Neural crest cell (in vitro differentiated cells): ENCODE measurements at regions not wholly inside any gene's neighbourhood (a gene's known extent, or its start where the extent isn't known, plus 50 kb on each side); places are given as distances from the start of the nearest gene placed in this dataset.

ENCODE experiments used
- DNase-seq: peaks from one replicate; pipeline ENCODE4 v3.0.0; 2021; ENCODE audit warnings: low read depth, mixed read lengths, low spot score
- H3K27ac Mint-ChIP-seq: one replicate; pipeline ENCODE4 v1.8.0; 2021; ENCODE audit warnings: mild to moderate bottlenecking, mixed read lengths; ENCODE audit not compliant: unreplicated experiment
- H3K27me3 Mint-ChIP-seq: 2 replicates; pipeline ENCODE4 v1.8.0; 2021; ENCODE audit warnings: low read depth, mild to moderate bottlenecking, mixed read lengths
- H3K36me3 Mint-ChIP-seq: 2 replicates; pipeline ENCODE4 v1.8.0; 2021; ENCODE audit warnings: low read depth, mild to moderate bottlenecking, mixed read lengths
- H3K4me1 Mint-ChIP-seq: 2 replicates; pipeline ENCODE4 v1.8.0; 2021; ENCODE audit warnings: mixed read lengths
- H3K4me3 Mint-ChIP-seq: one replicate; pipeline ENCODE4 v1.8.0; 2021; ENCODE audit warnings: mild to moderate bottlenecking, mixed read lengths
- H3K9me3 Mint-ChIP-seq: 2 replicates; pipeline ENCODE4 v1.8.0; 2021; ENCODE audit warnings: mixed read lengths
- TF ChIP-seq, protein P1 (sequence below): fragments of 200-600 bp; sonication (generic); conservative IDR thresholded peaks from 2 replicates; pipeline ENCODE4 v1.5.0; 2021; ENCODE audit warnings: antibody characterized with exemption, mild to moderate bottlenecking

DNA sequence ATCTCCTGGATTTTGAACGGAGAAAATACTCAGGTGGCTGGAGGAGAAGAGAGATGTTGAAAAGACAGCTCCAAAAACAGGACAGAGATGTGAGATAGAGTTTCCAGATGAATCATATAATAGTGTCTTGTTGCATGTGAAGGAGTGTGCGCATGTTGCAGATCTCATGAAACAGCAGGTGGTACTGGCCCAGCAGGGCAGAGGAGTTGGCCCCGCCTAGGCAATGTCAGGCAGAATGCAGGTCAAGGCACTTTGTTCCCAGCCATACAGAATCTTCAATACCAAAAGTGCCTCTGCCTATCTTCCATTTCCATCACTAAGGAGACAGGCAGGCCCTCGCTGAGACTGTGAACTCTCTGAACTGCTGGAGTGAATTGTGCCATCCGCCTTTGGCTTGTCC lies 63.9 kb upstream of the FAT1 start:
- Mint-ChIP-seq H3K27me3 (peaks cover 7% of the 10 kb centered on the region), H3K4me3 (no peak overlapping the region), H3K27ac (no peak overlapping the region), H3K36me3 (no peaks in the 10 kb centered on the region), H3K4me1 (peaks cover 26% of the 10 kb centered on the region), H3K9me3 (no peaks in the 10 kb centered on the region)
- DNase-seq: no peak
- TF ChIP-seq, protein P1, sequence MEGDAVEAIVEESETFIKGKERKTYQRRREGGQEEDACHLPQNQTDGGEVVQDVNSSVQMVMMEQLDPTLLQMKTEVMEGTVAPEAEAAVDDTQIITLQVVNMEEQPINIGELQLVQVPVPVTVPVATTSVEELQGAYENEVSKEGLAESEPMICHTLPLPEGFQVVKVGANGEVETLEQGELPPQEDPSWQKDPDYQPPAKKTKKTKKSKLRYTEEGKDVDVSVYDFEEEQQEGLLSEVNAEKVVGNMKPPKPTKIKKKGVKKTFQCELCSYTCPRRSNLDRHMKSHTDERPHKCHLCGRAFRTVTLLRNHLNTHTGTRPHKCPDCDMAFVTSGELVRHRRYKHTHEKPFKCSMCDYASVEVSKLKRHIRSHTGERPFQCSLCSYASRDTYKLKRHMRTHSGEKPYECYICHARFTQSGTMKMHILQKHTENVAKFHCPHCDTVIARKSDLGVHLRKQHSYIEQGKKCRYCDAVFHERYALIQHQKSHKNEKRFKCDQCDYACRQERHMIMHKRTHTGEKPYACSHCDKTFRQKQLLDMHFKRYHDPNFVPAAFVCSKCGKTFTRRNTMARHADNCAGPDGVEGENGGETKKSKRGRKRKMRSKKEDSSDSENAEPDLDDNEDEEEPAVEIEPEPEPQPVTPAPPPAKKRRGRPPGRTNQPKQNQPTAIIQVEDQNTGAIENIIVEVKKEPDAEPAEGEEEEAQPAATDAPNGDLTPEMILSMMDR: no peak

DNA sequence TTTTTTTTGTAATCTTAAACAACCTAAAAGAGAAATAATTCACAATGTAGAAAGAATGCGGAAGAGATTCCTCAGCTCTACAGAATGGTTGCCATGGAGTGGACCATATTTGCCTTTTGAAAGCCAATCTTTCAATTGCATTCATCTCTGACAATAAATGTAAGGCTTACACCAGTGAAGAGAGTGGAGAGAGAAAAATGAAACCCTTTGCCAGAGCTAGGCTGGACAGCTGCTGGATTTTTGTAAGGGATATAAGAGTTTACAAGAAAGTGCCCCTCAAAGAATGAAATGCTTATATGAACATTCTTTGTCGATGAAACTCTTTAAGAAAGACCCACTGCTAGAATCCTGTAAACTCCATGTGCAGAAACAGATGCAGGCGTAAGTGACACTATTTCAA lies 66.0 kb upstream of the FAT1 start:
- H3K4me1 Mint-ChIP-seq: peaks cover 26% of the 10 kb centered on the region
- peaks cover 3% of the 10 kb centered on the region for H3K27me3 Mint-ChIP-seq
- no peak overlapping the region for H3K27ac Mint-ChIP-seq
- no peak overlapping the region for H3K4me3 Mint-ChIP-seq
- no peak for DNase-seq
- H3K36me3 Mint-ChIP-seq: no peaks in the 10 kb centered on the region
- peaks cover 3% of the 10 kb centered on the region for H3K9me3 Mint-ChIP-seq
- TF ChIP-seq, protein P1: no peak

DNA sequence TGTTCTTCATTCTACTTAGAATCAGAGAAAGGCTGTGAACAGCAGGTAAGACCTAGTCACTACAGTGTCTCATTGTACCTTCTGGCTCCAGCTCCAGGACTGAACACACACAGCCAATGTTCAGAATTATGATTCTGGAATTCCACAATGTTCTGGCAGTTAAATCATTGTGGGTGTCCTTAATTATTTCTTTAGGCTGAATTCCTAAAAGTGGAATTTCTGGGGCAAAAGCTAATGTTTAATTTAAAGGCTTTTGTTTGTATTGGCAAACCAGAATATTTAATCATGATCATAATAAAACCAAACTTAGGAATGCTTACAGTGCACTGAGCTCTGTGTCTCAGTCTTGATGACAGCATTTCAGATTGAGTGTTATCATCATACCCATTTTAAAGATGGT lies 67.0 kb upstream of the FAT1 start:
- TF ChIP-seq, protein P1: no peak
- Mint-ChIP-seq H3K27ac (no peak overlapping the region), H3K4me1 (peaks cover 26% of the 10 kb centered on the region), H3K4me3 (no peak overlapping the region), H3K36me3 (no peaks in the 10 kb centered on the region), H3K27me3 (no peaks in the 10 kb centered on the region), H3K9me3 (peaks cover 3% of the 10 kb centered on the region)
- no peak for DNase-seq

DNA sequence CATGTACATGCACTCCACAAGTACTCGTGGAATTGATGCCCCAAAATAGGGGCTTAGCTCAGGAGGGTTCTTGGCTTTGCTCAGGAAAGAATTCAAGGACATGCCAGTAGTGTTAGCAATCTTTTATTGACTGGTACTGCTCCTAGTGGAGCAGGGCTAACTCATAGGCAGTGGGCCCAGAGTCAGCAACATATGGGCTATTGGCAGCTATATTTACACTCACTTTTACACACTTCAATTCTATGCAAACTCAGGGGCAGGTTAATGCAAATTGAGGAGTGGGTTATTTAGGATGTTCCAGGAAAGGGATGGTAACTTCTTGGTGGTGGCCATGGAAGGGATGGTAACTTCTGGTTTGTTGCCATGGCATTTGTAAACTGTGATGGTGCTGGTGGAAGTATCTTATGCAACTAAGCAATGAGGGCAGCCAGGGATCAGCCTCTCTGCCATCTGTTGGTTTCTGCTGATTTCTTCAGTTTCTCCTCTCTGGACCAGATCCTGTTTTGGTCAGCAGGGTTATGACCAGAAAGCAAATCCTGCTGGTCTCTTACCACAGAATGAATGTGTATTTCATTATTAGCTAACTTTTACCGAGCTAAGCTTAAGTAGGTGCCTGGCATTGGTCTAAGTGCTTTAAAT lies 69.2 kb upstream of the FAT1 start:
- DNase-seq: no peak
- H3K27me3 Mint-ChIP-seq: no peaks in the 10 kb centered on the region
- TF ChIP-seq, protein P1: no peak
- H3K9me3 Mint-ChIP-seq: peaks cover 3% of the 10 kb centered on the region
- no peak overlapping the region for H3K4me3 Mint-ChIP-seq
- H3K36me3 Mint-ChIP-seq: no peaks in the 10 kb centered on the region
- H3K27ac Mint-ChIP-seq: no peak overlapping the region
- peaks cover 16% of the 10 kb centered on the region for H3K4me1 Mint-ChIP-seq

DNA sequence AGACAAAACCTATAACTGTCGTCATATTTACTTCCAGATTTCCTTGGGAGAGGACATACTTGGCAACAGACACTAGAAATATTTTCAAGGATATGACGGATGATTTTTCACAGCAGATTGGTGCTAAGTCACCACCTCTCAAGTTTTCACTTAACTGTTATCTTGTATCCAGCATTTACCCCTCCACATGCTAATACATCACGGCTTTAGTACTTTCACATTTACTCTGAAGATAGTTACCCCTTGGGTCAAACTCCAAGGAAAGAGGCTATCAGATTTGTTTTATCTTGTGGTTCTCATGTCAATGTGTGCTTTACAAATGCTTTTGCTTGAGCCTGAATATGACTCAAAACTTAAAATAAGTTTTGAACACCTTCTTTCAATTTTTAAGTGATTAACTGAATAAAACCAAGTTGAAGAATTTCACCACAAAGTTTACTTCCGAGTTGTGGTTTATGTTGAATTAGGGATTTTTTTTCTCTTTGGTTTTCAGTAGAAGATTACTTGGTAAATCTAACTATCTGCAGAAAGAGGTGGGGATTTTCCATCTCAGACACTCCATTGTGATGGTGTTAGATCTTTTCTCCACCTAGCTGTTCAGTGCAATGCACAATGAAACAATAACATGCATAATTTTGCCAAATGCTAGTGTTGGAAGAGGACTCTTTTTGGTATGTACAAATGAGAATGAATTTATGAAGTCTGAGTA lies 75.4 kb upstream of the FAT1 start:
- H3K27ac Mint-ChIP-seq: no peak overlapping the region
- H3K4me3 Mint-ChIP-seq: no peak overlapping the region
- no peak for DNase-seq
- H3K27me3 Mint-ChIP-seq: no peaks in the 10 kb centered on the region
- H3K9me3 Mint-ChIP-seq: no peaks in the 10 kb centered on the region
- H3K4me1 Mint-ChIP-seq: no peaks in the 10 kb centered on the region
- TF ChIP-seq, protein P1: no peak
- H3K36me3 Mint-ChIP-seq: no peaks in the 10 kb centered on the region
